ENCODE measurements at regions not wholly inside any gene's neighbourhood (a gene's known extent, or its start where the extent isn't known, plus 50 kb on each side); places are given as distances from the start of the nearest gene placed in this dataset.

- TF ChIP-seq ZNF462 (CRISPR knock-in tag; IDR thresholded peaks at IDR 0.05) = no peak
Measured at GRCh38 chr2:39933196-39933595, 154.1 kb upstream of the THUMPD2 start (continued).

GRCh38 chr2:39932198-39932597, 153.1 kb upstream of the THUMPD2 start:
- Histone ChIP-seq H3K9me2 (ENCODE audit: insufficient read depth) (peaks cover 13% of the 10 kb centered on the region; the same call in 1 of the 2 replicates), H3K27ac (ENCODE audit: low read depth) (no peak overlapping the region), H3K36me3 (ENCODE audit: insufficient read depth) (no peaks in the 10 kb centered on the region), H3F3A (replicated peaks; ENCODE audit: low read depth) (no peaks in the 10 kb centered on the region), H3K79me2 (replicated peaks; ENCODE audit: insufficient read depth) (no peaks in the 10 kb centered on the region), H3K4me1 (ENCODE audit: insufficient read depth) (no peaks in the 10 kb centered on the region), H4K20me1 (replicated peaks; ENCODE audit: insufficient read depth) (no peaks in the 10 kb centered on the region), H3K4me3 (no peak overlapping the region), H3K27me3 (ENCODE audit: insufficient read depth) (no peaks in the 10 kb centered on the region), H3K4me2 (no peak overlapping the region), H2AFZ (no peak overlapping the region)
- Mint-ChIP-seq H3K27me3 (ENCODE audit: insufficient read depth, low read depth, poor library complexity) (no peaks in the 10 kb centered on the region), H3K36me3 (ENCODE audit: low read depth) (no peaks in the 10 kb centered on the region), H3K4me1 (no peaks in the 10 kb centered on the region), H3K4me3 (no peak overlapping the region), H3K9me3 (no peaks in the 10 kb centered on the region), H3K27ac (no peak overlapping the region)
- ATAC-seq (no peak), DNase-seq (ENCODE audit: low spot score) (no peak)
- no peak for TF ChIP-seq CTCF (conservative IDR thresholded peaks at IDR 0.05; ENCODE audit: low read depth in 2 of 2)
- TF ChIP-seq ETS1 (IDR thresholded peaks at IDR 0.05) = no peak
- no peak for TF ChIP-seq REST (IDR thresholded peaks at IDR 0.05; ENCODE audit: unreplicated experiment)
- TF ChIP-seq EZH2 (IDR thresholded peaks at IDR 0.05; ENCODE audit: low read depth, unreplicated experiment) = no peak
- no peak for TF ChIP-seq CREB1 (CRISPR knock-in tag; IDR thresholded peaks at IDR 0.05; ENCODE audit: low read depth)
- TF ChIP-seq STAT1 (IDR thresholded peaks at IDR 0.05; ENCODE audit: unreplicated experiment) = no peak
- TF ChIP-seq EZH2phosphoT487 (IDR thresholded peaks at IDR 0.05; ENCODE audit: unreplicated experiment) = no peak
- TF ChIP-seq NANOG (IDR thresholded peaks at IDR 0.05; ENCODE audit: borderline replicate concordance) = no peak
- TF ChIP-seq POLR2AphosphoS5 (IDR thresholded peaks at IDR 0.05; ENCODE audit: low read depth) = no peak
- no peak for TF ChIP-seq ZNF114 (CRISPR knock-in tag; IDR thresholded peaks at IDR 0.05)

Data from GM23338 (cell line).